A204.1 (cell line): ENCODE measurements at regions not wholly inside any gene's neighbourhood (a gene's known extent, or its start where the extent isn't known, plus 50 kb on each side); places are given as distances from the start of the nearest gene placed in this dataset.

ENCODE experiments used
- FAIRE-seq: peaks from 2 replicates; lab custom pipeline; 2012; peaks lifted over from hg19 to GRCh38; lab: Jason Lieb, UNC

- FAIRE-seq, result no peak
Measured at GRCh38 chr5:58105836-58106235, 354.1 kb downstream of the PLK2 start.

GRCh38 chr5:58099257-58099656 lies 360.6 kb downstream of the PLK2 start:
- FAIRE-seq, result no peak

- no peak for FAIRE-seq
Measured at GRCh38 chr5:58094031-58094430, 365.9 kb downstream of the PLK2 start.

- FAIRE-seq, result no peak
Measured at GRCh38 chr5:58090704-58091103, 369.2 kb downstream of the PLK2 start.

- no peak for FAIRE-seq
Measured at GRCh38 chr5:58088941-58089340, 370.9 kb downstream of the PLK2 start.

GRCh38 chr5:58087905-58088304 lies 372.0 kb downstream of the PLK2 start:
- no peak for FAIRE-seq

GRCh38 chr5:58087123-58087522 lies 372.8 kb downstream of the PLK2 start:
- FAIRE-seq, result no peak

- FAIRE-seq, result no peak
Measured at GRCh38 chr5:58085800-58086199, 374.1 kb downstream of the PLK2 start.

- no peak for FAIRE-seq
Measured at GRCh38 chr5:58081435-58081834, 378.5 kb downstream of the PLK2 start.

GRCh38 chr5:58080573-58080972 lies 379.3 kb downstream of the PLK2 start:
- no peak for FAIRE-seq

- FAIRE-seq, result no peak
Measured at GRCh38 chr5:58077966-58078365, 381.9 kb downstream of the PLK2 start.

- no peak for FAIRE-seq
Measured at GRCh38 chr5:58077416-58077815, 382.5 kb downstream of the PLK2 start.

GRCh38 chr5:58076483-58077257 lies 383.2 kb downstream of the PLK2 start:
- no peak for FAIRE-seq

- no peak for FAIRE-seq
Measured at GRCh38 chr5:58075907-58076306, 384.0 kb downstream of the PLK2 start.

- FAIRE-seq, result no peak
Measured at GRCh38 chr5:58074717-58075116, 385.2 kb downstream of the PLK2 start.

GRCh38 chr5:58074222-58074621 lies 385.7 kb downstream of the PLK2 start:
- no peak for FAIRE-seq

GRCh38 chr5:58073243-58073642 lies 386.6 kb downstream of the PLK2 start:
- no peak for FAIRE-seq

- FAIRE-seq, result no peak
Measured at GRCh38 chr5:58072300-58072965, 387.5 kb downstream of the PLK2 start.

- no peak for FAIRE-seq
Measured at GRCh38 chr5:58071566-58071965, 388.3 kb downstream of the PLK2 start.

GRCh38 chr5:58069846-58070245 lies 390.0 kb downstream of the PLK2 start:
- FAIRE-seq, result no peak

GRCh38 chr5:58069016-58069705 lies 390.7 kb downstream of the PLK2 start:
- no peak for FAIRE-seq

- no peak for FAIRE-seq
Measured at GRCh38 chr5:58066557-58066956, 393.3 kb downstream of the PLK2 start.

GRCh38 chr5:58066076-58066475 lies 393.8 kb downstream of the PLK2 start:
- no peak for FAIRE-seq
